GM12874 (cell line): ENCODE measurements at regions not wholly inside any gene's neighbourhood (a gene's known extent, or its start where the extent isn't known, plus 50 kb on each side); places are given as distances from the start of the nearest gene placed in this dataset.

ENCODE experiments used
- CTCF ChIP-seq: IDR thresholded peaks from 2 replicates; pipeline ENCODE4 v1.5.1; 2011; ENCODE audit warnings: low read depth, mild to moderate bottlenecking, control low read depth, low read length, moderate library complexity; ENCODE audit not compliant: insufficient read depth

GRCh38 chr20:6953611-6954010 lies 186.1 kb downstream of the BMP2 start:
- no peak for TF ChIP-seq CTCF

- TF ChIP-seq CTCF, result no peak
Observed at GRCh38 chr20:6954219-6954618, 186.7 kb downstream of the BMP2 start.

- no peak for TF ChIP-seq CTCF
Observed at GRCh38 chr20:6956056-6956455, 188.6 kb downstream of the BMP2 start.

GRCh38 chr20:6956574-6956973 lies 189.1 kb downstream of the BMP2 start:
- TF ChIP-seq CTCF, result no peak

- no peak for TF ChIP-seq CTCF
Observed at GRCh38 chr20:6959900-6960312, 192.4 kb downstream of the BMP2 start.

GRCh38 chr20:6966721-6967120 lies 199.2 kb downstream of the BMP2 start:
- no peak for TF ChIP-seq CTCF

GRCh38 chr20:6974838-6975237 lies 207.4 kb downstream of the BMP2 start:
- no peak for TF ChIP-seq CTCF

GRCh38 chr20:6975311-6975710 lies 207.8 kb downstream of the BMP2 start:
- no peak for TF ChIP-seq CTCF
